ENCODE measurements at regions not wholly inside any gene's neighbourhood (a gene's known extent, or its start where the extent isn't known, plus 50 kb on each side); places are given as distances from the start of the nearest gene placed in this dataset.
A peak's percentile ranks its signal among the peaks of the same experiment; 100 is the strongest.

DNA sequence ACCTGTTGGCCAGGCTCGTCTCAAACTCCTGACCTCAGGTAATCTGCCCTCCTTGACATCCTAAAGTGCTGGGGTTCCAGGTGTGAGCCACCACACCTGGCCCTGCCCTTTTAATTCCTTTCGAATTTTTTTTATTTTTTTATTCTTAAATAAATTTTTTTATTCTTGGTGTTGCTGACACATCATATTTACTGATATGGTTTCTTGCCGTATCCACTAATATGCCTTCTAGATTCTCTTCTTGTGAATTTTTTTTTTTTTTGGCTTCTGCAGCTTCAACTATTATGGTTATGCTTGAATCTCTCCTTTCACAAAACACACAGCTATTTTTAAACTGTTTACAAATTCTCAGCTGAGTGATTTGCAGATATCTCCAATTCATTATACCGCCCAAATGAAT is 353.4 kb upstream of the ADGRL3 start:
- Histone ChIP-seq H3K27me3 (ENCODE audit: control insufficient read depth, insufficient read depth, low read length) (no peaks in the 10 kb centered on the region), H3K4me3 (ENCODE audit: low read depth, low read length) (no peak overlapping the region), H3K36me3 (ENCODE audit: control insufficient read depth, insufficient read depth, low read length) (no peaks in the 10 kb centered on the region)
- DNase-seq (ENCODE audit: low read depth), result no peak
- TF ChIP-seq, protein P1, sequence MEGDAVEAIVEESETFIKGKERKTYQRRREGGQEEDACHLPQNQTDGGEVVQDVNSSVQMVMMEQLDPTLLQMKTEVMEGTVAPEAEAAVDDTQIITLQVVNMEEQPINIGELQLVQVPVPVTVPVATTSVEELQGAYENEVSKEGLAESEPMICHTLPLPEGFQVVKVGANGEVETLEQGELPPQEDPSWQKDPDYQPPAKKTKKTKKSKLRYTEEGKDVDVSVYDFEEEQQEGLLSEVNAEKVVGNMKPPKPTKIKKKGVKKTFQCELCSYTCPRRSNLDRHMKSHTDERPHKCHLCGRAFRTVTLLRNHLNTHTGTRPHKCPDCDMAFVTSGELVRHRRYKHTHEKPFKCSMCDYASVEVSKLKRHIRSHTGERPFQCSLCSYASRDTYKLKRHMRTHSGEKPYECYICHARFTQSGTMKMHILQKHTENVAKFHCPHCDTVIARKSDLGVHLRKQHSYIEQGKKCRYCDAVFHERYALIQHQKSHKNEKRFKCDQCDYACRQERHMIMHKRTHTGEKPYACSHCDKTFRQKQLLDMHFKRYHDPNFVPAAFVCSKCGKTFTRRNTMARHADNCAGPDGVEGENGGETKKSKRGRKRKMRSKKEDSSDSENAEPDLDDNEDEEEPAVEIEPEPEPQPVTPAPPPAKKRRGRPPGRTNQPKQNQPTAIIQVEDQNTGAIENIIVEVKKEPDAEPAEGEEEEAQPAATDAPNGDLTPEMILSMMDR (IDR thresholded peaks at IDR 0.05; ENCODE audit: insufficient read depth, low read length, poor library complexity, severe bottlenecking), result no peak

DNA sequence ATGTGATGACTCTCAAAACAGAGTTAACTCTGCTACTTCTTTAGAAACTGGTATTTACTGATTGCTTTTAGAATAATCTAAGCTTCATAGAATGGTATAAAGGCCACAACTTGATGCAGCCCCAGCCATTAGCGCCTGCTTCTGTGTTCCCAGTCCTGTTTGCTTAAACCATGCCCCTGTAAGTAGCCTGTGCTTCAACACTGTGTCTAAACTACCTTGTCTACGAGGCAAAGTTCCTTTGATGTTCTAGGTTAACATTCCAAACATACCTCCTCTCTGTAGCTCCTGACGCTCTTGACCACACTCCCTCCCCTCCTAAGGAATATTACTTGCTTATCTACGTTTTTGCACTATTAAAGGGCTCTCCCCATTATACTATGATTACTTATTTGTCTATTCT is 352.5 kb upstream of the ADGRL3 start:
- H3K36me3 ChIP-seq (ENCODE audit: control insufficient read depth, insufficient read depth, low read length), result no peaks in the 10 kb centered on the region
- no peak for DNase-seq (ENCODE audit: low read depth)
- TF ChIP-seq, protein P1 (IDR thresholded peaks at IDR 0.05; ENCODE audit: insufficient read depth, low read length, poor library complexity, severe bottlenecking), result no peak
- H3K27me3 ChIP-seq (ENCODE audit: control insufficient read depth, insufficient read depth, low read length), result no peaks in the 10 kb centered on the region
- H3K4me3 ChIP-seq (ENCODE audit: low read depth, low read length), result no peak overlapping the region

DNA sequence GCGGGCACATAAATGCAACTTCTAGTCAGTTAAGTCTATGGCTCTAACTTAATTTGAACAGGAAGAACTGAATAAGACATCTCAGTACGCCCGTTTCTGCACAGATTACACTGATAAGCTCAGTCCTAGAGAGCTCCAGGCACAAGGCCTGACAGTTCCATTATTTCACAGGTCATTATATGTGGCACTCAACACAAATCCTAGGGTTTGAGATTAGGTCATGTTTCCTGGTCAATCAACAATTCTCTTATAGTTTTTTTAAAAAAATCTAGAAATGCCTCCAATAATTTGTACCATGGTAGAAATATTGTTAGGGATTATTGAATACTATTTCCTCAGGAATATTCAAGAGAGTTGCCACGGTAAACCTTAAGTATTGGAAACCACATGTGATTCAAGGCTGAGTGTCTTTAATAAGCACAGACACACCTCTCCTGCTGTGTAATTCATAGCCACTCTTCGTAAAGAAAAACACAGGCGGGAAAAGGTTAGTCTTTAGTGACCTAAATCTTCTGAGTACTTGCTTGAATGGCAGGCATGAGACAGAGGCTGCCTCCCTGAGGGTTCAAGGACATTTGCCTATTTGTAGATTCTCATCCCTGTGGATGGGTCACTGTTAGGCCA is 342.9 kb upstream of the ADGRL3 start:
- TF ChIP-seq, protein P1 (IDR thresholded peaks at IDR 0.05; ENCODE audit: insufficient read depth, low read length, poor library complexity, severe bottlenecking), result no peak
- no peaks in the 10 kb centered on the region for H3K36me3 ChIP-seq (ENCODE audit: control insufficient read depth, insufficient read depth, low read length)
- H3K4me3 ChIP-seq (ENCODE audit: low read depth, low read length), result no peak overlapping the region
- H3K27me3 ChIP-seq (ENCODE audit: control insufficient read depth, insufficient read depth, low read length), result no peaks in the 10 kb centered on the region
- DNase-seq (ENCODE audit: low read depth), result no peak

DNA sequence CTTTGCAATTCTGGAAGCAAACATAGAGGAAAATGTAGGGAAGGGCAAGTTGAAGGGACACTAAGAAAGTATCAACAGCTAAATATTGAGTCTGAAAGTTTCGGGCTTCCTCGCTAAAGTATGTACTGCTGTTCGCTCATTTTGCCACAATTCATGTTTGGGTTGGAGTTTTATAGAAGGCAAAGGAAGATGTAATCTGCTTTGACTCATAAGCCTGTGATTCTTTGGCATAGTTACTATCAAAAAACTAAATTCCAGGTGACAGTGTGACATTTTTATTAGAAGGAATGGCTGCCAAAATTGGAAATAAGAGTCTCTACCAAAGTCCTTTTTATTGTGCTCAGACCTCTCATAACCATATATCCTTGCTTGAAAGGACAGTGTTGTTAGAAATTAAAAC is 336.7 kb upstream of the ADGRL3 start:
- no peaks in the 10 kb centered on the region for H3K36me3 ChIP-seq (ENCODE audit: control insufficient read depth, insufficient read depth, low read length)
- no peak overlapping the region for H3K4me3 ChIP-seq (ENCODE audit: low read depth, low read length)
- TF ChIP-seq, protein P1 (IDR thresholded peaks at IDR 0.05; ENCODE audit: insufficient read depth, low read length, poor library complexity, severe bottlenecking), result no peak
- H3K27me3 ChIP-seq (ENCODE audit: control insufficient read depth, insufficient read depth, low read length), result no peaks in the 10 kb centered on the region
- no peak for DNase-seq (ENCODE audit: low read depth)

DNA sequence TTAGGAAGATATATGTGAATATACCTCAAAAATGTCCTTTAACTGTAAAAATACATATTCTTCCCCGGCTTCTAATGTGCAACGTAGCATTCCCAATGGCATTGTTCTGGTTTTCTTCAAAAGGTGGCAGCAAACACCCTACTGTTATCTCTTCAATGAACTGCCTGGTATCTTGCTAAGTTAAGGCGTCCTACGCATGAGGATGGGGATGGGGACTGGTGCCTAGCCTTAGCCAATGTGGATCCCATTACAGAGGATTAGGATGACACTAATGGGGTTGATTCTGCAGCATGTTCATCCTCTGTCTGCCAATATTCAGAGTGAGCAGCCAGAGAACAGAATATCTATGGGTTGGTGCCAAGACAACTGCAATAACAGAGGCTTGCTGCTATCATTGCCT is 334.9 kb upstream of the ADGRL3 start:
- no peaks in the 10 kb centered on the region for H3K36me3 ChIP-seq (ENCODE audit: control insufficient read depth, insufficient read depth, low read length)
- H3K4me3 ChIP-seq (ENCODE audit: low read depth, low read length), result no peak overlapping the region
- H3K27me3 ChIP-seq (ENCODE audit: control insufficient read depth, insufficient read depth, low read length), result no peaks in the 10 kb centered on the region
- TF ChIP-seq, protein P1 (IDR thresholded peaks at IDR 0.05; ENCODE audit: insufficient read depth, low read length, poor library complexity, severe bottlenecking), result peak; percentile 16
- DNase-seq (ENCODE audit: low read depth), result no peak

All from kidney epithelial cell (primary cell).